OCI-LY1 (cell line): ENCODE measurements at regions not wholly inside any gene's neighbourhood (a gene's known extent, or its start where the extent isn't known, plus 50 kb on each side); places are given as distances from the start of the nearest gene placed in this dataset.

Experiments
- CTCF ChIP-seq: fragments of 200-600 bp; sonication (generic), shearing (Covaris generic); IDR thresholded peaks from 2 replicates; pipeline ENCODE4 v1.5.1; 2017; ENCODE audit warnings: mild to moderate bottlenecking, antibody characterized with exemption, low read length, moderate library complexity, mixed read lengths
- EZH2 ChIP-seq: fragments of 200-600 bp; sonication (generic), shearing (Covaris generic); IDR thresholded peaks from 2 replicates; pipeline ENCODE4 v1.8.0; 2017; ENCODE audit warnings: borderline replicate concordance, mixed run types, mild to moderate bottlenecking, antibody characterized with exemption, low read length, moderate library complexity, mixed read lengths

DNA sequence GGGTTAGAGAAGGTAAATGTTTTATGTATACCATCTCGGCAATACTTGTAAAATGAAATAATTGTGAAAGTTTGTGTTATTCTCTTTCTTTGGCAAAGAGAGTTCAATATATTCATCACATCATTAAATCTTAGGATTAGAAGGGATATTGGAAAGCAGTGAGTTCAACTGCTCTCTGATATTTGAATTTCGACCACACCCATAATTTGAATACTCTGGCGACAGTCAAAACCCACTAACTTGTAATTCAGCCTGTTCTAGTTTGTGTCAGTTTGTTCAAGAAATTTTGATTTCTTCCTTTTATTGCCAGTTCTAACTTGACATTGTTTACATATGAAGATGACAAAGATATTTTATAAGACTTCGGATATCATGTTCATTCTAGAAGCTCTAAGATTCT is 1380.5 kb upstream of the CDH8 start:
- TF ChIP-seq CTCF: no peak
- TF ChIP-seq EZH2: no peak
